ENCODE measurements at regions not wholly inside any gene's neighbourhood (a gene's known extent, or its start where the extent isn't known, plus 50 kb on each side); places are given as distances from the start of the nearest gene placed in this dataset.

DNA sequence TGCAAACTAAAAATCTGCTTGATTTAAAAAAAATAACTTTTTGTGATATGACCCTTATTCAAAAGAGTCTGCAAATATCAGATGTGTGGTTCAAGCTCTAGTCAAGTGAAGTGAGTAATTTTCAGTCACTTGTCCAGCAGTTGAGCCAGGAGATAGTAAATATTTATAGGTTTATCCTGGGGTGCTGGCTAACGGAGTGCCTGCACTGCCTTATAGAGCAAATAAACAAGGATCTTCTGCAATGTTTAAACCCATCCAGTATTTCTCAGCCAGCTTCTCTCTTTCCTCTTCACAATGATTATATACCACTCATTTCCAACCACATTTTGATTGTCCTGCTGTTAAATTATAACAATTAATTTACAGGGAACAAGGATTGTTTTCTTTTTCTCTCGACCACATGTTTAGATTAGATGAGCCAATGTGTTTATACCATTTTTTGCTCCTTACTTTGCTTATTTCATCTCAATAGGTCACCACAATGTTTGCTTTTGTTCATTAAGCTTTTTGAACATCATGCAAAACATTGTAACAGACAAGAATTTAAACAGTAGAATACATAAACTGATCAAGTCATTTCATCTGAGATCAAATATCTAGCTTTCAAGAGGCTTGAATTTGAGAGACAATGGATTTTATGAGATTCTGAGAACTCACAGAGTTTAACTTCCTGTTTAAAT, 60.3 kb upstream of the GREM2 start:
- no peak for DNase-seq (ENCODE audit: low read depth in 2 of 2)

DNA sequence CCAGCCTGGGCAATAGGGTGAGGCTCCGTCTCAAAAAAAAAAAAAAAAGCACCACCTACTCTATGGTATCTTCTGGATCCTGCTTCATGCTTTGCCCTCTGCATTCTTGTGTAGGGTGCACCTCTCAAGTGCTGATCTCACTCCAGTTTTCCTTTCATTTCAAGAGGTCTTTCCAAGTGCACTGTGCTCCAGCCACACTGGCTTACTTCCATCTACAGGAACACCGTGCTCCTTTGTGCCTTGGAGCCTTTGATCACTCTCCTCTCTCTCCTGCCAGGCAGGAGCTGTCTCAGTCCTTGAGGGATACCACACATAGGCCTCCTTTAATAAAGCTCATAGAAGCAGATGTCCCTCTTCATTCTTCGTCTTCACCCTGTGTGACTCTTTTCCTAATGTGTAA, 55.4 kb upstream of the GREM2 start:
- no peak for DNase-seq (ENCODE audit: low read depth in 2 of 2)

DNA sequence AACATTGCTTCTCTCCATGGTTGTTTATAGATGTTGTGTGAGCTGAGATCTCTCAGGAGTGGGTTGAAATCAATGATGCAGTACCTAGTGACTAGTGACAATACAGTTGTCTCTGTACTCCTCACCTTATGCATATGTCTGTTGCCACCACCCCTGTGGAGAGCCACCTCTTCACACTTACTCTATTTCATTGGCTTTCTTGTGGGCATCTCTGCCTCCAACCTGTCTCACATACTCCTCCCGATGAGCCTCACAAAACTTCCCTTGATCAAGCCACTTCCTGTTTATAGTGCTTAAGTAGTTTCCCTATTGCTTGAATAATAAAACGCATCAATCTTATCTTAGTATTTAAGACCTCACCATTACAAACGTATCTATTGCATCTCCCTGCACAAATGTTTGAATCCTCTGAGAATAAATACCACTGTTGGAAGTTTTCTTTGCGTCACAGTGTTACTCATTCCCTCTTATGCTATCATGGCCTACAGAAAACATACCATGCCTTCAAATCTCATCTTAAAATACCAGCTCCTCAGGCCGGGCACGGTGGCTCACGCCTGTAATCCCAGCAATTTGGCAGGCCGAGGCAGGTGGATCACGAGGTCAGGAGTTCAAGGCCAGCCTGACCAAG, 54.7 kb upstream of the GREM2 start:
- no peak for DNase-seq (ENCODE audit: low read depth in 2 of 2)

DNA sequence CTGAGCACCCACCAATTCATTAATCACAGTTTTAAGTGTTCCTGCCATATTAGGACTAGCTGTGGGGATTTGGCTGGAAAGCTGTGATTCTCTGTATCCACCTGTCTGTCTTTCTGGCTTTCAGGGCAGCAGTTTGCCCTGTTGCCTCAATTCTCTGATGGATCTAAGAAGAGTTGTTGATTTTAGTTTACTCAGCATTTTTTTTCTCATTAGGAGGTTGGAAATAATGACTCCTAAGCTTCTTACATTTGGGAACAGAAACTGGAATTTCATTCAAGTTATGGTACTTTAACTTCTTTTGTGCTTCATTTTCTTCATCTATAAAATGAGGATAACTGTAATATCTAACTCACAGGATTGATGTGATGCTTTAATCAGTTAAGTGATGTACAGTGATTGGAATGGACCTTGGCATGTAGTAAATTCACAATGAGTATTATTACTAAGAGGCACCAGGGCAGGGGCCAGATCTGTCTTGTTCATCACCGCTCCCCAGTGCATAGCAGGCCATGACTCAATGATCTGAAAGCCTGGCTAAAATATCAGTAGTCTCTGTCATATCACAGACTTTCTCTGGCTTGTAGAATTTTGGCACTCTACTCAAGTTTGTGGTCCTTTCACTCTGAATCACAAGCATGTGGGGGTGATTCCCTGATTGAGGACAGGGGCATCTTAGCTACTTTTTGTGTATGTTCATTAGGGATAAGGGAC, 51.4 kb upstream of the GREM2 start:
- no peak for DNase-seq (ENCODE audit: low read depth in 2 of 2)
